ENCODE measurements at regions not wholly inside any gene's neighbourhood (a gene's known extent, or its start where the extent isn't known, plus 50 kb on each side); places are given as distances from the start of the nearest gene placed in this dataset.

- CTCF ChIA-PET, result interaction anchor here (1.0 kb wide), 2 partner anchors 65 to 76 kb away, joined by 3 to 4 read pairs; no protein-coding TSS in a partner anchor
- no peaks in the 10 kb centered on the region for H3K9me3 ChIP-seq (ENCODE audit: low read length)
- no peaks in the 10 kb centered on the region for H3K79me2 ChIP-seq (ENCODE audit: low read length)
- H3K4me3 ChIP-seq (ENCODE audit: low read length), result 0 out of 2 replicates have a peak overlapping the region, but pooled peaks have one; percentile 2
- H3K9ac ChIP-seq (ENCODE audit: low read length), result peak overlapping the region; percentile 31; the same call in 1 of the 2 replicates
- TF ChIP-seq CTCF (conservative IDR thresholded peaks at IDR 0.05; ENCODE audit: low read depth, low read length) (no peak), EZH2 (IDR thresholded peaks at IDR 0.05; ENCODE audit: low read length, unreplicated experiment) (no peak), EZH2phosphoT487 (IDR thresholded peaks at IDR 0.05; ENCODE audit: borderline replicate concordance, low read length) (no peak)
- H3K4me1 ChIP-seq (ENCODE audit: insufficient read depth, low read length), result peaks cover 46% of the 10 kb centered on the region
- BruUV-seq (replicated peaks), result no TSS peak
- no peak for DNase-seq
- peak overlapping the region; percentile 84 for H3K27ac ChIP-seq (ENCODE audit: low read length)
- H3K9me2 ChIP-seq (replicated peaks; ENCODE audit: low read length), result no peaks in the 10 kb centered on the region
- no peak overlapping the region for H2AFZ ChIP-seq (ENCODE audit: low read length)
- ATAC-seq, result no peak
- H3K36me3 ChIP-seq (ENCODE audit: low read depth, low read length), result no peaks in the 10 kb centered on the region
- no peaks in the 10 kb centered on the region for H3F3A ChIP-seq (ENCODE audit: low read length, unreplicated experiment)
- peak overlapping the region; percentile 65 for H3K4me2 ChIP-seq (ENCODE audit: low read length)
- H4K20me1 ChIP-seq (ENCODE audit: low read length), result no peaks in the 10 kb centered on the region
- intact Hi-C loops (cut with micrococcal nuclease), result loop anchor here (5.0 kb wide), 2 partner anchors 58 to 132 kb away; no protein-coding TSS in a partner anchor
- no peaks in the 10 kb centered on the region for H3K27me3 ChIP-seq (ENCODE audit: low read length)
- POLR2A ChIA-PET (ENCODE audit: unreplicated experiment), result interaction anchor here (1.0 kb wide), 1 partner anchor 175 kb away, joined by 4 read pairs; the partner anchor contains the start of gene RAP1B
Observed at GRCh38 chr12:68435299-68435637, 103.1 kb upstream of the MDM1 start.

- Histone ChIP-seq H3F3A (ENCODE audit: low read length, unreplicated experiment) (no peaks in the 10 kb centered on the region), H3K9me2 (replicated peaks; ENCODE audit: low read length) (no peaks in the 10 kb centered on the region), H3K9ac (ENCODE audit: low read length) (peak overlapping the region; percentile 31), H3K9me3 (ENCODE audit: low read length) (no peaks in the 10 kb centered on the region), H3K4me3 (ENCODE audit: low read length) (peak overlapping the region; percentile 16; the same call in 1 of the 2 replicates), H4K20me1 (ENCODE audit: low read length) (no peaks in the 10 kb centered on the region), H3K4me2 (ENCODE audit: low read length) (peak overlapping the region; percentile 65), H3K27ac (ENCODE audit: low read length) (peak overlapping the region; percentile 84), H3K79me2 (ENCODE audit: low read length) (no peaks in the 10 kb centered on the region), H3K27me3 (ENCODE audit: low read length) (no peaks in the 10 kb centered on the region), H3K36me3 (ENCODE audit: low read depth, low read length) (no peaks in the 10 kb centered on the region), H3K4me1 (ENCODE audit: insufficient read depth, low read length) (peaks cover 46% of the 10 kb centered on the region), H2AFZ (ENCODE audit: low read length) (peak overlapping the region; percentile 36)
- ChIA-PET POLR2A (ENCODE audit: unreplicated experiment) (interaction anchor here (0.6 to 1.0 kb wide), 2 partner anchors 174 to 372 kb away, joined by 3 to 4 read pairs; partner anchors contain the start of gene RAP1B), CTCF (interaction anchor here (0.6 to 1.0 kb wide), 3 partner anchors 22 to 77 kb away, joined by 3 to 7 read pairs (median 4); no protein-coding TSS in a partner anchor)
- no TSS peak for BruUV-seq (replicated peaks)
- intact Hi-C loops (cut with micrococcal nuclease), result loop anchor here (2.0 to 5.0 kb wide), 3 partner anchors 59 to 149 kb away; no protein-coding TSS in a partner anchor
- TF ChIP-seq EZH2 (IDR thresholded peaks at IDR 0.05; ENCODE audit: low read length, unreplicated experiment) (no peak), CTCF (conservative IDR thresholded peaks at IDR 0.05; ENCODE audit: low read depth, low read length) (no peak)
- ATAC-seq (peak; percentile 85), DNase-seq (peak; percentile 97)
Observed at GRCh38 chr12:68435816-68436215, 103.7 kb upstream of the MDM1 start.

- Histone ChIP-seq H3K4me3 (ENCODE audit: low read length) (no peak overlapping the region), H2AFZ (ENCODE audit: low read length) (no peak overlapping the region), H3K4me1 (ENCODE audit: insufficient read depth, low read length) (peaks cover 35% of the 10 kb centered on the region), H3F3A (ENCODE audit: low read length, unreplicated experiment) (no peaks in the 10 kb centered on the region), H3K9me2 (replicated peaks; ENCODE audit: low read length) (no peaks in the 10 kb centered on the region), H3K27ac (ENCODE audit: low read length) (no peak overlapping the region), H3K9me3 (ENCODE audit: low read length) (no peaks in the 10 kb centered on the region), H3K9ac (ENCODE audit: low read length) (no peak overlapping the region), H3K79me2 (ENCODE audit: low read length) (no peaks in the 10 kb centered on the region), H3K27me3 (ENCODE audit: low read length) (no peaks in the 10 kb centered on the region), H3K4me2 (ENCODE audit: low read length) (no peak overlapping the region), H4K20me1 (ENCODE audit: low read length) (no peaks in the 10 kb centered on the region), H3K36me3 (ENCODE audit: low read depth, low read length) (no peaks in the 10 kb centered on the region)
- no TSS peak for BruUV-seq (replicated peaks)
- intact Hi-C loops (cut with micrococcal nuclease), result loop anchor here (5.0 kb wide), 2 partner anchors 61 to 129 kb away; no protein-coding TSS in a partner anchor
- ChIA-PET CTCF (no interaction called here), POLR2A (ENCODE audit: unreplicated experiment) (no interaction called here)
- DNase-seq, result no peak
- ATAC-seq, result no peak
- TF ChIP-seq EZH2 (IDR thresholded peaks at IDR 0.05; ENCODE audit: low read length, unreplicated experiment) (no peak), EZH2phosphoT487 (IDR thresholded peaks at IDR 0.05; ENCODE audit: borderline replicate concordance, low read length) (no peak)
Observed at GRCh38 chr12:68438601-68439000, 106.4 kb upstream of the MDM1 start.
